ENCODE measurements at regions not wholly inside any gene's neighbourhood (a gene's known extent, or its start where the extent isn't known, plus 50 kb on each side); places are given as distances from the start of the nearest gene placed in this dataset.
"Not testable (repeated sequence)": the region's sequence is repeated elsewhere in the genome, so short reads cannot be mapped to it uniquely, and the experiment has no call there.

- DNase-seq, result no peak
- H3K27me3 Mint-ChIP-seq, result no peaks in the 10 kb centered on the region
- ATAC-seq, result no peak
- H3K36me3 Mint-ChIP-seq, result no peaks in the 10 kb centered on the region
- H3K4me3 Mint-ChIP-seq, result no peak overlapping the region
- peaks cover 9 to 32% (median 16%) of the 10 kb centered on the region in 4 donors for H3K4me1 Mint-ChIP-seq
- H3K27ac Mint-ChIP-seq, result no peak overlapping the region
- POLR2A ChIA-PET, result no interaction called here
- no peaks in the 10 kb centered on the region for H3K9me3 Mint-ChIP-seq
Observed at GRCh38 chr13:42373048-42373812, 101.3 kb downstream of the AKAP11 start.

GRCh38 chr13:42375663-42376062 lies 103.7 kb downstream of the AKAP11 start:
- peaks cover 0 to 2% (median 0%) of the 10 kb centered on the region in 9 donors for H3K9me3 Mint-ChIP-seq
- POLR2A ChIA-PET, result no interaction called here
- ATAC-seq, result no peak
- no peak overlapping the region for H3K4me3 Mint-ChIP-seq
- no peaks in the 10 kb centered on the region for H3K36me3 Mint-ChIP-seq
- no peaks in the 10 kb centered on the region for H3K27me3 Mint-ChIP-seq
- no peak for DNase-seq
- H3K27ac Mint-ChIP-seq, result no peak overlapping the region
- peaks cover 9 to 40% (median 27%) of the 10 kb centered on the region in 4 donors for H3K4me1 Mint-ChIP-seq

GRCh38 chr13:42377640-42378382 lies 105.9 kb downstream of the AKAP11 start:
- Mint-ChIP-seq H3K27ac (peak overlapping the region in 7 of 10 donors; percentile 12 to 80 (median 33)), H3K9me3 (peaks cover 0 to 2% (median 0%) of the 10 kb centered on the region in 9 donors), H3K36me3 (no peaks in the 10 kb centered on the region), H3K4me3 (peak overlapping the region in 1 of 10 donors; percentile 18), H3K27me3 (no peaks in the 10 kb centered on the region), H3K4me1 (peaks cover 7 to 43% (median 27%) of the 10 kb centered on the region in 4 donors)
- peak; percentile 56 to 76 for ATAC-seq
- POLR2A ChIA-PET, result interaction anchor here (1.0 kb wide), 1 partner anchor 15 kb away, joined by 3 read pairs; no protein-coding TSS in a partner anchor
- no peak for DNase-seq

GRCh38 chr13:42378383-42378780 lies 106.4 kb downstream of the AKAP11 start:
- peaks cover 0 to 2% (median 0%) of the 10 kb centered on the region in 9 donors for H3K9me3 Mint-ChIP-seq

GRCh38 chr13:42379241-42379640 lies 107.3 kb downstream of the AKAP11 start:
- Mint-ChIP-seq H3K27me3 (no peaks in the 10 kb centered on the region), H3K4me3 (no peak overlapping the region), H3K4me1 (peaks cover 7 to 43% (median 26%) of the 10 kb centered on the region in 4 donors), H3K9me3 (peaks cover 0 to 2% (median 0%) of the 10 kb centered on the region in 9 donors), H3K27ac (no peak overlapping the region), H3K36me3 (no peaks in the 10 kb centered on the region)
- POLR2A ChIA-PET, result no interaction called here
- no peak for DNase-seq
- no peak for ATAC-seq

More at GRCh38 chr13:42378383-42378780, 106.4 kb downstream of the AKAP11 start:
- peaks cover 7 to 43% (median 26%) of the 10 kb centered on the region in 4 donors for H3K4me1 Mint-ChIP-seq
- H3K36me3 Mint-ChIP-seq, result no peaks in the 10 kb centered on the region
- no peak overlapping the region for H3K4me3 Mint-ChIP-seq
- H3K27ac Mint-ChIP-seq, result peak overlapping the region in 2 of 10 donors; percentile 33 to 66
- POLR2A ChIA-PET, result interaction anchor here (1.0 kb wide), 1 partner anchor 14 kb away, joined by 3 read pairs; no protein-coding TSS in a partner anchor
- ATAC-seq (no peak), DNase-seq (no peak)
- no peaks in the 10 kb centered on the region for H3K27me3 Mint-ChIP-seq

GRCh38 chr13:42380420-42381164 lies 108.6 kb downstream of the AKAP11 start:
- POLR2A ChIA-PET, result no interaction called here
- H3K4me3 Mint-ChIP-seq, result peak overlapping the region in 2 of 10 donors; percentile 49 to 52
- H3K4me1 Mint-ChIP-seq, result peaks cover 6 to 42% (median 26%) of the 10 kb centered on the region in 4 donors
- H3K9me3 Mint-ChIP-seq, result peaks cover 0 to 2% (median 0%) of the 10 kb centered on the region in 9 donors
- no peak for DNase-seq
- no peaks in the 10 kb centered on the region for H3K36me3 Mint-ChIP-seq
- ATAC-seq, result peak in 1 of 2 donors; percentile 48
- H3K27me3 Mint-ChIP-seq, result no peaks in the 10 kb centered on the region
- H3K27ac Mint-ChIP-seq, result peak overlapping the region in 2 of 10 donors; percentile 24 to 72

GRCh38 chr13:42381165-42381425 lies 109.1 kb downstream of the AKAP11 start:
- no peaks in the 10 kb centered on the region for H3K36me3 Mint-ChIP-seq
- peak overlapping the region in 1 of 10 donors; percentile 29 for H3K27ac Mint-ChIP-seq
- ATAC-seq (no peak), DNase-seq (no peak)
- POLR2A ChIA-PET, result no interaction called here
- H3K27me3 Mint-ChIP-seq, result no peaks in the 10 kb centered on the region
- H3K4me3 Mint-ChIP-seq, result no peak overlapping the region
- peaks cover 6 to 39% (median 23%) of the 10 kb centered on the region in 4 donors for H3K4me1 Mint-ChIP-seq
- peaks cover 0 to 2% (median 0%) of the 10 kb centered on the region in 9 donors for H3K9me3 Mint-ChIP-seq

GRCh38 chr13:42381426-42381825 lies 109.5 kb downstream of the AKAP11 start:
- POLR2A ChIA-PET, H3K4me3 Mint-ChIP-seq, DNase-seq, H3K36me3 Mint-ChIP-seq, ATAC-seq, H3K9me3 Mint-ChIP-seq, H3K27me3 Mint-ChIP-seq: not testable (repeated sequence)
- H3K4me1 Mint-ChIP-seq, result peaks cover 6 to 39% (median 23%) of the 10 kb centered on the region in 4 donors
- peak overlapping the region in 2 of 10 donors; percentile 29 to 69 for H3K27ac Mint-ChIP-seq

GRCh38 chr13:42383025-42383424 lies 111.1 kb downstream of the AKAP11 start:
- H3K36me3 Mint-ChIP-seq, result no peaks in the 10 kb centered on the region
- peaks cover 0 to 2% (median 0%) of the 10 kb centered on the region in 9 donors for H3K9me3 Mint-ChIP-seq
- no peak for ATAC-seq
- peaks cover 3 to 37% (median 22%) of the 10 kb centered on the region in 4 donors for H3K4me1 Mint-ChIP-seq
- H3K27ac Mint-ChIP-seq, result no peak overlapping the region
- DNase-seq, result no peak
- POLR2A ChIA-PET, result no interaction called here
- H3K27me3 Mint-ChIP-seq, result no peaks in the 10 kb centered on the region
- H3K4me3 Mint-ChIP-seq, result no peak overlapping the region

- ATAC-seq (no peak), DNase-seq (no peak)
- POLR2A ChIA-PET, result no interaction called here
- Mint-ChIP-seq H3K27me3 (no peaks in the 10 kb centered on the region), H3K9me3 (peaks cover 0 to 2% (median 0%) of the 10 kb centered on the region in 9 donors), H3K36me3 (no peaks in the 10 kb centered on the region), H3K4me3 (no peak overlapping the region), H3K4me1 (peaks cover 7 to 35% (median 24%) of the 10 kb centered on the region in 4 donors), H3K27ac (no peak overlapping the region)
Observed at GRCh38 chr13:42384265-42384664, 112.3 kb downstream of the AKAP11 start.

GRCh38 chr13:42388326-42388725 lies 116.4 kb downstream of the AKAP11 start:
- POLR2A ChIA-PET, result no interaction called here
- Mint-ChIP-seq H3K4me3 (no peak overlapping the region), H3K27me3 (no peaks in the 10 kb centered on the region), H3K27ac (peak overlapping the region in 5 of 10 donors; percentile 5 to 80 (median 6)), H3K9me3 (peaks cover 0 to 2% (median 0%) of the 10 kb centered on the region in 9 donors), H3K36me3 (no peaks in the 10 kb centered on the region), H3K4me1 (peaks cover 16 to 38% (median 33%) of the 10 kb centered on the region in 4 donors)
- DNase-seq, result no peak
- no peak for ATAC-seq

- Mint-ChIP-seq H3K9me3 (peaks cover 0 to 2% (median 0%) of the 10 kb centered on the region in 9 donors), H3K4me3 (no peak overlapping the region), H3K4me1 (peaks cover 19 to 45% (median 41%) of the 10 kb centered on the region in 4 donors), H3K36me3 (no peaks in the 10 kb centered on the region), H3K27me3 (no peaks in the 10 kb centered on the region), H3K27ac (peak overlapping the region in 2 of 10 donors; percentile 32 to 59)
- ATAC-seq (no peak), DNase-seq (no peak)
- POLR2A ChIA-PET, result interaction anchor here (0.7 kb wide), 1 partner anchor 1195 kb away, joined by 4 read pairs; no protein-coding TSS in a partner anchor
Observed at GRCh38 chr13:42389041-42389440, 117.1 kb downstream of the AKAP11 start.

Measured in naive thymus-derived CD8-positive, alpha-beta T cell (primary cell).